ENCODE measurements at regions not wholly inside any gene's neighbourhood (a gene's known extent, or its start where the extent isn't known, plus 50 kb on each side); places are given as distances from the start of the nearest gene placed in this dataset.
"Not testable (repeated sequence)": the region's sequence is repeated elsewhere in the genome, so short reads cannot be mapped to it uniquely, and the experiment has no call there.

DNA sequence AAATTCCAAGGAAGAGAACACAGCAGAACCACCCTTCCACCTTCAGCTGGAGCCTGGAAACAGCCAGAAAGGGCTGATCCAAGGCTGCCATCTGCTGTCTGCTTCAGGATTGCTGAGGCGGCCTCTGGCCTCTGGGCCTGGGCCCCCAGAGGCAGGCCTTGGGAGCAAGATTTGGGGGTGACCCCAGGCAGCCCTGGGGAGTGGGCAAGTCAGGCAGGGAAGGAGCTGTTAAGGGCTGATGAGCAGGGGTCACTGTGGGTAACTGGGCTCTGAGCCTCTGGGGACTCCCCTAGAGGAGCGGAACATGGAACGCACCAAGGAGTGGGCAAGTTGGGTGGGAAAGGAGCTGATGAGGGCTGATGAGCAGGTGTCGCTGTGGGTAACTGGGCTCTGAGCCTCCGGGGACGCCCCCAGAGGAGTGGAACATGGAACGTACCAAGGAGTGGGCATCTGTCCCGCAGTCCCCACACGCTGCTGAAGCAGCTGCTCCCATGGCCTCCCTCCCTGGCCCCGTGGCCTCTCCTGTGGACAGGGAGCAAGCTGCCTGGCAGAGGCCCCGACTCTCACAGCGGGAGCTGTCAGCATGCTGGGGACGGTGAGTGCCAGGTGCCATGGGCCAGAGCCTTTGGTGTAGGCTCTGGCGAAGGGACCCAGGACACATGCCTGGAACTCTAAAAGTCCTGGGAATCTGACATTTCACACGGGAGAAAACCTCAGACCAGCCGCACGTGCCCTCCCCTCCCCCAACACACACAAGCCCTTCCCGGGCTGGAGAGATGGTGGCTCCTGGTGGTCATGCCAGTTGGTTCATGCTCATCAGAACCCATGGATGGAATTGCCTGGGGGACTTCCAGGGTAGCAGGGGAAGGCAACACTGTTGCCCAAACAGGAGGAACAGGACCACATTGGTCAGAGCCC lies 148.8 kb downstream of the NPIPB11 start:
- DNase-seq, result not testable (repeated sequence)

DNA sequence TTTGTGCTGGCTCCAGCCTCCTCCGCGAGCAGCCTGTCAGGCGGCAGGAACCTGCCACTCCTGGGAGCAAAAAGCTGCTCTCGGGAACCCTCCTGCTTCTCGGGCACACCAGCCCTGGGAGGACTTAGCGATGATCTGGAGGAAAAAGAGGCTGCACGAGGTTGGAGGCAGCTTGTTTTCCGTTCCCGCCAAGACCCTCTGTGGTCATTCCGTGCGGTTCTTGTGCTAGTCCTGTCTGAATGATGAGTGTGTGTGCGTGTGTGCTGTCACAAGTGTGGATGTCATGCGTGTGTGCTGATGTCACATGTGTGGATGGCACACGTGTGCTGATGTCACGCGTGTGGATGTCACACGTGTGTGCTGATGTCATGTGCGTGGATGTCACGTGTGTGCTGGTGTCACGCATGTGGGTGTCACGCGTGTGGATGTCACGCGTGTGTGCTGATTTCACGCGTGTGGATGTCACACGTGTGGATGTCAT lies 150.0 kb downstream of the NPIPB11 start:
- DNase-seq, result no peak

DNA sequence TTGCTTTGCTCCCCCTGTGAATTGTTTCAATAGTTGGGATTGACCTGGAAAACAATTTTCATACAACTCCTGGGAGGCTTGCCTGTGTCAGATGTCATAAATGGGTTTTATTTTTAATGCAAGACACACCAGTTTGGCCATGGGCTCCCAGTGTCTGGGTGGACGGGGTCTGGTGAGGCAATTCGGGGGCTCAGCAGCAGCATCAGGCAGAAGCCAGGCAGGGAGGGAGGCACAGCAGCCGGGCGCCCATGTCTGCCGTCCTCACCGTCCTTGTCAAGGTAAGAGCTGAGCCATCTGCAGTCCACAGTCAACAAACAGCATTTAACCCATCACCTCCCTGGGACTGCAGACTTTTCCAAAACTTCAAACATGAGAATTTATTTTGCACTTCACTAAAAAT lies 150.6 kb downstream of the NPIPB11 start:
- not testable (repeated sequence) for DNase-seq

DNA sequence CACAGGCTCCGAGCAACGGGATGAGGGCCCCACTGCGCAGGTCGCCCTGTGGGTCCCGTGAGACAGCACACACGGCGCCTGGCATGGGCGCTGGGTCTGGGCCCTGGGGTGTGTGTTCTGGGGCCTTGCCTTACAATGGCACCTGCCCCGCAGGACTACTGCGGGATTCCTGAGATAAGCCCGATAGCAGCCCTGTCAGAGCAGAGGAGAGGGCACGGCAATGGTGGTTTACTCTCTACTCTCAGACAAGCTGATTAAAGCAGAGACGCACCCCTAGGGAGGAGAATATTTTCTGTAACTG lies 151.1 kb downstream of the NPIPB11 start:
- not testable (repeated sequence) for DNase-seq

DNA sequence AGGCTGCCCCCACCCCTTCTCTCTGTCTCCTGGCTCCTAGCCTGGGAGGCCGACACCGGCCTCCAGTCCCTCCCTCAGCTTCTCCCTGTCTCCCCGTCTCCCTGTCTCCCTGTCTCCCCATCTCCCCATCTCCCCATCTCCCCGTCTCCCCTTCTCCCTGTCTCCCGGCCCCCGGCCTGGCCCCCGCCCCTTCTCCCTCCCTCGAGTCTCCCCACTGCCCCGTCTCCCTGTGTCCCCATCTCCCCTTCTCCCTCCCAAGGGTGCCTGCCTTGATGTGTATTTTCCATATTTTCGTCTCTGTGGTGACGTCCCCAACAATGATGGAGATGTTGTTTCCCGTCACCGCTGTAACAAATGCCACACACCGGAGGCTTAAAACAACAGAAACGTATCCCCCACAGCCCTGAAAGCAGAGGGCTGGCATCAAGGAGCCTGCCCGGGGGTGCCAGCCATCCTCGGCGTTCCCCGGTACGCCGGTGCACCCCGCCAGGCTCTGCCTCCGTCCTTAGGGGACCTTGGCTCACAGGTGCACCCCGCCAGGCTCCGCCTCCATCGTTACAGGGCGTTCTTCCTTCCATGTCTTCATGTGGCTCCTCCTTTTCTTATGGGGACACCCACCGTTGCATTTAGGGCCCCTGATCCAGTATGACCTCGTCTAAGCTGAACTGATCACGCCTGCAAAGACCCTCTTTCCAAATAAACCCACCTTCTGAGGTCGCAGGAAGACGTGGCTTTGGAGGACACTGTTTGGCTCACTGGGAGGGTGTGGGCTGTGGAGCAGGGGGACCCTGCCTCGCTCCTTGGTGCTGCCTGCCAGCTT lies 151.6 kb downstream of the NPIPB11 start:
- no peak for DNase-seq

DNA sequence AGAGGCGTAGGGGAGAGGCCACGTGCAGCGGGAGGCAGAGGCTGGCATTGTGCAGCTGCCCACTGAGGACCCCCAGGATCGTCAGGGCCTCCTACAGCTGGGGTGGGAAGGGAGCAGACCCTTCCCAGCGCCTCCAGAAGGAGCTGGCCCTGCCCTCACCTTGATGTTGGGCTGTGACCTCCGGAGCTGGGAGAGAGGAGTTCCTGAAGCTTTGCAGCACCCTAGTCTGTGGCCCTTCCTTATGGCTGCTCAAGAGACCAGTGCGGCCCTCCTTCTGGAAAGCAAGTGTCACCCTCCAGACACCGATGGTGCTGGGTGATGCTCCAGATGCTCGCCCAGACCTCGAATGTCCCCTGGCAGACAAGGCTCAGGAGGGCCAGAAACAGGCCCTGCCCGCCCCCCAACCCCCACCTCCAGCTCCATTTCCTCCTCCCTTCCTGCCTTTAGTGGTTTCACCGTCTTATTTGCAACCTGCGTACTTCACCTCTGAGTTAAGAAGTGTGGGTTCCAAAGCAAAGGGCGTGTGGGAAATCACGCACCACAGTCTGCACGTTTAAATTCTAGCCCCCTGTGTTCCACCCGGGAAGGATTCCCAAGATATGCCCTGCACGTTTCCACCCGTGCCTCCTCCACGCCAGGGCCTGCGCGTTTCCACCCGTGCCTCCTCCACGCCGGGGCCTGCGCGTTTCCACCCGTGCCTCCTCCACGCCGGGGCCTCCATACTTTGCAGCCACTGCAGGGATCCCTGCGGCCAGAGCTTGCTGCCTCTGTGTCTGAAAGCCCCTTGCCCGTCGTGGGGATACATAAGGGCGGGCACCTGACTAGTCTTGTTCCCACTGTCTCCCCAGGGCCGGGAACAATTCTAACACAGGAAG lies 152.6 kb downstream of the NPIPB11 start:
- not testable (repeated sequence) for DNase-seq

DNA sequence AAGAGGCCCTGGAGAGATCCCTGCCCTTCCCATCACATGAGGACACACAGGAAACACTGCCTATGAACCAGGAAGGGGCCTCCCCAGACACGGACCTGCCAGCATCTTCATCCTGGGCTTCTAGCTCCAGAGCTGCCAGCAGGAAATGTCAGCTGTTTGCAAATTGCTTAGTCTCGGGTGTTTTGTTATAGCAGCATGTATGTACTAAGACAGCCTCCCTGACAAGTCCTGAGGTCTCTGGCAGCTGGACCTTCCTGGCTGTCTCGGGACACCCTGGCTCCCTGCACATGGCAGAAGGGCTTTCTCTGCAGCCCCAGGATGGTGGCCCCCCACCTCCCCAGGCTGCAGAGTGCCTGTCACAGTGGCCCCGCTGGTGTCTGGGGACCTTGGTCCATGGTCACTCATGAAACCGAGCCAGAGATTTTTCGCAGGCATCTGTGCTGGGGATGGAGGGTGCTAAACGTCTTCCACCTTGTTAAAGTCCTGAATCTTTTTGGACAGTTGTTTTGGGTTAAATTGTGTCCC lies 153.4 kb downstream of the NPIPB11 start:
- not testable (repeated sequence) for DNase-seq

DNA sequence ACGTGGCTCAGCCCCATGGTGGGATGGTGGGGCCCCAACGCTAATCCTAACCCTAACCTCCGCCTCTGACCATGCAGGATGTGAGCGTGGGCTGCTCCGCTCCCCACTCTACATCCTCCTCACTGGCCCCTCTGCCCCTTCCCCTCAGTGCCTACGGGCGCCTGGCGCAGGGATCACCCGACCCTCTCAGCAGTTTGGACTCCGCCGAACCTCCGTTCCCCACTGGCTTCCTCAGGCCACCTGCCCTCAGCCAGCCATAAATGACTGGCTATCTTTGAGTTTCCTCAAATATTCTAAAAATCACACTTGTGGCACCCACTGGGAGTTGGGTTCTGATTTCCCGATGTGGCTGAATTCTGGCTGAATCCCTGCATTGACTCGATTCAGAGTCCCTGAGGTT lies 154.2 kb downstream of the NPIPB11 start:
- not testable (repeated sequence) for DNase-seq

DNA sequence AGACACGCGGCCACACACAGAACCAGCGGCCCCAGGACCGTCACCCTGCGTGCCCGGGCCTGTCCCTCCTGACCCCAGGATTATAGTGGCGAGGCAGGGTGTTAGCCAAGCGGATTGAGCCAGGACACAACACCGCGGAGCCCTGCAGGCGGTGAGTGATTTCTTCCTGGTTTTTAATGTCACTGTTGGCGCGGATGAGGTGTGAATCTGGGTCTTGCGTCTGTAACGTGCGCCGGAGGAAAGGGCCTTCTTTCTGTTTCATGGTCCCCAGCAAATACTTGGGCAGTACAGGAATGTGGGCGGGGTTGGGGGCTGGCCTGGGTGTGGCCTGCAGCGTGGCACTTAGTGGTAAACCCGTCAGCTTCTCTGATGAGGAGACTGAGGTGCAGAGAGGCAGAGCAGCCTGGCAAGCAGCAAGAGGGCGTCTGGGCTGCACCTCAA lies 154.9 kb downstream of the NPIPB11 start:
- not testable (repeated sequence) for DNase-seq

DNA sequence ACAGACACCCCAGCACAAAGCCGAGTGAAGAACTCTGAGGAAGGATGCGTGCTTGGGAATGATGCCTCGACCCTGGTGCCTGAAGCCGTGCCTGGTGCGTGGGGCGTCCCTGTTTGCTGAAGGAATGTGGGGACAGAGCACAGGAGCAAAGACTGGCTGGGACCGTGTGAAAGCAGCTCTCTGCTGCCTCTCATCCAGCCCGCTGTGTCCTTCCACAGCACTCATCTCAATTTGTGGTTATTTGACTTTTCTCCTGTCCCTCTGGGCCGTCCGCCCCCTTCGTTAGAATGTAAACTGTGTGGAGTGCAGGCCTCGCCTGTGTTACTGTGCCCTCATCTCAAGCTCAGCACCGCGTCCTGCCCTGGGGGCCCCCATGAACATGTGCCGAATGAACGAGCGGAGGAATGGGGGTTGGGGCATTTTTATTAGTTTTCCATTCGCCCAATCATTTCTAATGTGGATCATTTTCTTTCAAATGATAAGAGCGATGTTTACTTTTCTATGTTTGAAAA lies 155.5 kb downstream of the NPIPB11 start:
- DNase-seq, result not testable (repeated sequence)

DNA sequence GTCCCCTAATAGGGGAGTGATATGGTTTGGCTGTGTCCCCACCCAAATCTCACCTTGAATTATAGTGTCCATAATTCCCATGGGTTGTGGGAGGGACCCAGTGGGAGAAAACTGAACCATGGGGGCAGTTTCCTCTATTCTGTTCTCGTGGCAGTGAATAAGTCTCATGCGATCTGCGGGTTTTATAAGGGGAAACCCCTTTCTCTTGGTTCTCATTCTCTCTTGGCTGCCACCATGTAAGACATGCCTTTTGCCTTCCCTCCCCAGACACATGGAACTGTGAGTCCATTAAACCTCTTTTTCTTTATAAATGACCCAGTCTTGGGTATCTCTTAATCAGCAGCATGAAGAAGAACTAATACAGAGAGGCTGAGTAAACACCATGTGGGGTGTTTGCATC lies 156.0 kb downstream of the NPIPB11 start:
- DNase-seq, result not testable (repeated sequence)

DNA sequence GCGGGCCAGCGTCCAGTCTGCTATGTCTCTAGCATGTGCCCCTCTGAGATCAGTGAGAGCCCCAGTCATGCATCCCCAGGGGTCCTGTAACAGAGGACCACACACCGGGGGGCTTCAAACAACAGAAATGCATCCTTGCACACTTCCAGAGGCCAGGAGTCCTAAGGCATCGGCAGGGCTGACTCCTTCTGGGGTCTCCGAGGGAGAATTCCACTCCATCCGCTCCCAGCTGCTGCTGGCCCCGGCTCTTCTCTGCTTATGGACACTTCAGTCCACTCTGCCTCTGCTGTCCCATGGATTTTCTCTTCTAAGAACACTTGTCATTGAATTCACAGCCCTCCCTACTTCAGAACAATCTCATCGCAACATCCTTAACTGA lies 157.6 kb downstream of the NPIPB11 start:
- not testable (repeated sequence) for DNase-seq

DNA sequence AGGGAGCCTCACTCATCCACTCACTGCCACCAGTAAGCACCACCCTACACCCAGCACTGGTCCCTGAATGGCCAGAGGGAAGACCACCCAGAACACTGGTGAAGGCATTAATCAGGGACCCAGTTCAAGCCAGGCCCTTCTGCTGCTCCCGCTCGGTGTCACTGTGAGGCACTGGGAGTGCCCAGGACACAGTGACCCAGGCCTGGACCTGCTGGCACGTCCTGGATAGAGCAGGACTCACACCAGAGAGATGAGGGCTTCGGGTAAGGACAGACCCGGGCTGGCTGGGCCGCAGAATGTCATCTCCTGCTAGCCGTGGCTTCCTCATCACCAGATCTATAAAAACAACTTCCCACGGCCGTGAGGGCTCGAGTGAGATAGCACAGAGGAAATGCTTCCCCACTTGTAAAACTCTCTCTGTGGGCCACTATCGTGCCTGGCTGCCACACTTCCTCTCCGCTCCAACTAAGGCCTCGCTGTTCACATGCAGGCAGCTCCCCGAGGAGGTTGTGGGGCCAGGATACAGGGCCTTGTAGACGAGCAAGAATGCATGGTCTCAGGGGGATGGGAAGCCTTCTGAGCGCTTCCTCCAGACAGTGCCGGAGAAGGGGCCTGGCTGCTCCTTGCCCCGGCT lies 158.1 kb downstream of the NPIPB11 start:
- not testable (repeated sequence) for DNase-seq

DNA sequence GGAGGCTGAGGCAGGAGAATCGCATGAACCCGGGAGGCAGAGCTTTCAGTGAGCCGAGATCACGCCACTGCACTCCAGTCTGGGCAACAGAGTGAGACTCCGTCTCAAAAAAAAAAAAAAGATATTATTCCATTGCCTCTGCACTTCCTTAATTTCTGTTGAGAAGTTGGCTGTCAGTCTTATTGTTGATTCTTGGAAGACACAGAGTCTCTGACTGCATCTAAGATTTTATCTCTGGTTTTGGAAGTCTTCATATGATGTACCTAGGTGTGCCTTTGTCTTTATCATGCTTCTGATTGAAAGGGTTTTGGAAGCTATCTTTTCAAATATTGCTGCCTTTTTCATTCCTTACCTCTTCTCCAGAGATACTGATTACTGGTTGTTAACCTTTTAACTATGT lies 160.4 kb downstream of the NPIPB11 start:
- DNase-seq, result not testable (repeated sequence)

DNA sequence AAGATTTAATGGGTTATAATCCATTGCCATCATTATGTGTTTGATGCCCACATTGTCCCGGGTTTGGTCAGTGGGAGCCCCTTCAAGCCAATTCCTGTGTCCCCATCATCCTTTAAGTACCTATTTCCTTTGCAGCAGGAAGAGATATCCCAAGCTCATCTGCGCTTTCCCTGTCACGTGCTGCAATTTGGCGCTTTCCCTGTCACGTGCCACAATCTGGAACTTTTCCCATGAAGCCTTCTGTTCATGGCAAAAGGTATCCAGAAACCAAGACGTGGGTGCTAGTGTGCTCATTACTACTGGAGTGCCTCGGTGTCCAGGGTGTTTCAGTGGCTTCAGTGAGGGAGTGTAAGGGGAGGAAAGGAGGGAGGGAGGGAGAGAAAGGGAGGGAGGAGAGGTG lies 168.5 kb downstream of the NPIPB11 start:
- peak in 1 of 2 experiments; percentile 1 for DNase-seq

DNA sequence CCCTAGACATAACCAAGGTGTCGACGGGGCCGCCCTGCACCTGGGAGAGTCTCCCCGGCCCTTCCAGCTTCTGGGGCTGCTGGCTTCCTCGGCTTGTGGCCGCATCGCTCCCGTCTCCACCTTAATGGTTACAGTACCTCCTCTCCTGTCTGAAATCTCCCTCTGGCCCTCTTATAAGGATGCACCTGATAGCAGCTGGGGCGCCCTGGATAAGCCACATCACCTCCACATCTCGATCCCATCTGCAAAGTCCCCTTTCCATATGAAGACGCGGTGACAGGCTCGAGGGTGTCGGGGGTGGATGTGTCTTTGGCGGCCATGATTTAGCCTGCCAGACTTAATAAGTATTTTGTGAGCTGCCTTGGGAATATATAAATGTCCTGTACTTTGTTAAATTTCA lies 169.0 kb downstream of the NPIPB11 start:
- not testable (repeated sequence) for DNase-seq

DNA sequence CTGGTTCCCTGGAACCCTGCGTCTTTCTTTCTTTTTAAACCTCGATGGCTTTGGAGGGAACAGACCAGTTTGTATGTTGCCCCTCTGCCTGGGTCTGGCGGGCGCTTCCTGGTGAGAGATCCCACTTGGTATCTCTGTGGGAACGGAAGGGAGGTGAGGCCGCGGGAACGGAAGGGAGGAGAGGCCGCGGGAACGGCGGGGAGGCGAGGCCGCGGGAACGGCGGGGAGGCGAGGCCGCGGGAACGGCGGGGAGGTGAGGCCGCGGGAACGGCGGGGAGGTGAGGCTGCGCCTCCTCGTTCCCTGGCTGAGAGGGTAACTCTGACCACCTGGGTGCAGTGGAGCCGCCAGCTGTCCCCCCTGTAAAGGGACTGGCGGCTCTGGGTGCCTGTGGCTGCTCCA lies 169.5 kb downstream of the NPIPB11 start:
- DNase-seq, result not testable (repeated sequence)

DNA sequence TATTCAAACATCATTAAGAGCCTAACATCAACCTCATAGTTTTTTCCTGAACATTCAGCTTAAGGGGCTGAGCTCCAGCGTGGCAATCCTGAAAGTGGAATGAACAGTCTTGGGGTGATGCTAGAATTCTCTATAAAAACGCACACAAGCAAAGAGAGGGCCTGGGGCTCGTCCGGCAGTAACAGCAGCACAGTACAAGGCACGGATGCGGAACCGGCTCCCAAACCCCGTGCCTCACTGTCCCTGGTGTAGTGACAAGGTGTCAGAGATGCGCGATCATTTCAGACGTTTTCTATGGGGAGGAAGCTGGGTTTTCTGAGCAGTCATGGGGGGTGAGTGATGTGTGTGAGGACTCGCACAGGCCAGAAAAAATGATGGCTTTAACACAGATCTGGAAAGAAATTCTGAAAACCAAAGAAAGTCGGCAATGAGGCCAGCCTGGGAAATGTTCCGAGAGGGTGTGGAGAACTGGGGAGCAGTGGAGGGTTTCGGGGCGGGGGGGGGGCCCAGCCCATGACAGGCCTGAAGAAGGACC lies 170.6 kb downstream of the NPIPB11 start:
- DNase-seq, result not testable (repeated sequence)

DNA sequence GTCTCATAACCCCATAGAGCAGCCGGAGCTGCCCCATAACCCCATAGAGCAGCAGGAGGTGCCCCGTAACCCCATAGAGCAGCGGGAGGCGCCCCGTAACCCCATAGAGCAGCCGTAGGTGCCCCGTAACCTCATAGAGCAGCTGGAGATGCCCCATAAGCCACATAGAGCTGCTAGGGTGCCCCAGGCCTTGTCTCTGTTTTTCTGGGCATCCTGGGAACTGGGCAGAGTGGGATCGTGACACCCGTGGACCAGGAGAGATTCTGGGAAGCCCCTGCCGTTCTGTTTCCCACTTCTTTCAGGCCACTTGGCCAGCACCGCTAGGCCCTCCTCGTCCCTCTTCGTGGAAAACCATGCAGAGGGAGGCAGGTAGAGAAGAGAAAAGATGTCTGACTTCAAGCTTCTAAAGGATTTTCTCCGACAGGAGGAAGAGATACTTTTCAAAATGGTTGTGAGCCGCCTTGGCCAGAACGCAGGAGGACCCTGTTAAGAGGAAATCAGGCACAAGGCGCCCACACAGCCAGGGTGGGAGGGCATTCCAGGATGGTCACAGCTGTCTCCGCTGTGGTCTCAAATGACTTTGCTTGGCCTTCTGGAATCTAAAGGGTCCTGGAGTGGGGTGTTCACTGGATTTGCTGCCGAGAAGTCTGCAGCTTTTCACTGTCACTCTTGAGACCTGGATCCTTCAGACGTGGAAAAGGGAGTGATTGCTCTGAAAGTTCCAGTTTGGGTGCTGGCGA lies 171.8 kb downstream of the NPIPB11 start:
- DNase-seq, result not testable (repeated sequence)

DNA sequence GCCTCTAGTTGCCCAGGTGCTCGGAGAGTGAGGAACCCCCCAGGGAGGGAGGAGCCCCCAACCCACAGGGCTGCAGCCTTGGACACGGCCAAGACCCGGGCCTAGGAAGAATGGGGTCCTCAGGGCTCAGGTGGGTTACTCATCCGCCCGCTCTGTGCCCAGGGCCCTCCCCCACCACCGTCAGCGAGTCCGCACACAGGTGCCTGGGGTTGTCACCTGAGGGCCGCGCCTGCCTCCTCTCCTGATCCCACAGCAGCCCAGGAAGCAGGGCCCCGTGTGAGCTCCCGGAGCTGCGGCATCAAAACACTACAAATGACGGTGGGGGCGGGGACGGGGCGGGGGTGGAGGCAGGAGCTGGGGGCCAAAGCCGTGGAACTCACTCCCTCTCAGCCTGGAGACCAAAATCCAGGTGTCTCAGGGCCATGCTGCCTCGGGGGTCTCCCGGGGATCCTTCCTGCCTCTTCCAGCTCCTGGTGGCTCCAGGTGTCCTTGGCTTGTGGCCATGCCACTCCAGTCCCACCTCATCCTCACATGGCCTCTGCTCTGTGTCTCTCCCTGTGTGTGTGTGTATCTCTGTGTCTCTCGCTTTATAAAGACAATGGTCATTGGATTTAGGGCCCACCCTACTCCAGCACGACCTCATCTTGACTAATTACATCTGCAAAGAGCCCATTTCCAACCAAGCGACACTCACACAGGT lies 172.7 kb downstream of the NPIPB11 start:
- DNase-seq, result not testable (repeated sequence)

All from NCI-H446 (cell line).